ENCODE measurements at regions not wholly inside any gene's neighbourhood (a gene's known extent, or its start where the extent isn't known, plus 50 kb on each side); places are given as distances from the start of the nearest gene placed in this dataset.

DNA sequence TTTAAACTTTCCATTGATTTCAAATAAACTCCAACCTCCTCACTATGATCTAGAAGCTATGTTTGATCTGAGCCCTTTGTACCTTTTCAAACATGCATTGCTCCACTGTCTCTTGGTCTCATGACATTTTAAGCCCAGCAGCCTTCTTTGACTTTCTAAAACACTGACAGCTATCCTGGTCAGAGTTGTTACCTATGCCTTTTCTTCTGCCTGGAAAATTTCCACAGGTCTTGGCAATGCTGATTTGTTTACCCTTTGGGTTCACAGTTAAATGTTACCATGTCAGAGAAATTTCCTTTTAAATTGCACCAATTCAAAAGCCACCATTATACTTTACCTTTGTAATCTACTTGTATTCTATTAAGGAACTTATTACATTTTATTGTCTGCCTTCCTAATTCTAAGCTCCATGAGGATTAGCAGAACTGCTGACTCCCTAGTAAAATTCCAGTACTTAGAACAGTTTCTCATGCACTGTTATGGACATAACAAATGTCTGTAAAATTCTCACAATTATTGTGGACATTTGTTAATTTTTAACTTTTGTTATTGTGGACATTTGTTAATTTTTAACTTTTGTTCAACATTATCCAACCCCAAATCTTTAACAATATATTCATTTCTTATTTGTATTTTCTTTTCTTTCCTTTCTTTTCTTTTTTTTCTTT lies 1064.4 kb downstream of the NCAM2 start:
- no peak for TF ChIP-seq SIN3A (IDR thresholded peaks at IDR 0.05; ENCODE audit: borderline replicate concordance, insufficient read depth, low read depth, low read length)
- TF ChIP-seq TCF7L2 (IDR thresholded peaks at IDR 0.05; ENCODE audit: low read depth, low read length): no peak
- TF ChIP-seq, protein P1, sequence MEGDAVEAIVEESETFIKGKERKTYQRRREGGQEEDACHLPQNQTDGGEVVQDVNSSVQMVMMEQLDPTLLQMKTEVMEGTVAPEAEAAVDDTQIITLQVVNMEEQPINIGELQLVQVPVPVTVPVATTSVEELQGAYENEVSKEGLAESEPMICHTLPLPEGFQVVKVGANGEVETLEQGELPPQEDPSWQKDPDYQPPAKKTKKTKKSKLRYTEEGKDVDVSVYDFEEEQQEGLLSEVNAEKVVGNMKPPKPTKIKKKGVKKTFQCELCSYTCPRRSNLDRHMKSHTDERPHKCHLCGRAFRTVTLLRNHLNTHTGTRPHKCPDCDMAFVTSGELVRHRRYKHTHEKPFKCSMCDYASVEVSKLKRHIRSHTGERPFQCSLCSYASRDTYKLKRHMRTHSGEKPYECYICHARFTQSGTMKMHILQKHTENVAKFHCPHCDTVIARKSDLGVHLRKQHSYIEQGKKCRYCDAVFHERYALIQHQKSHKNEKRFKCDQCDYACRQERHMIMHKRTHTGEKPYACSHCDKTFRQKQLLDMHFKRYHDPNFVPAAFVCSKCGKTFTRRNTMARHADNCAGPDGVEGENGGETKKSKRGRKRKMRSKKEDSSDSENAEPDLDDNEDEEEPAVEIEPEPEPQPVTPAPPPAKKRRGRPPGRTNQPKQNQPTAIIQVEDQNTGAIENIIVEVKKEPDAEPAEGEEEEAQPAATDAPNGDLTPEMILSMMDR (IDR thresholded peaks at IDR 0.05): no peak
- no peak for TF ChIP-seq POLR2AphosphoS5 (IDR thresholded peaks at IDR 0.05; ENCODE audit: low read depth, low read length)
- no TSS peak for BruUV-seq (replicated peaks)

DNA sequence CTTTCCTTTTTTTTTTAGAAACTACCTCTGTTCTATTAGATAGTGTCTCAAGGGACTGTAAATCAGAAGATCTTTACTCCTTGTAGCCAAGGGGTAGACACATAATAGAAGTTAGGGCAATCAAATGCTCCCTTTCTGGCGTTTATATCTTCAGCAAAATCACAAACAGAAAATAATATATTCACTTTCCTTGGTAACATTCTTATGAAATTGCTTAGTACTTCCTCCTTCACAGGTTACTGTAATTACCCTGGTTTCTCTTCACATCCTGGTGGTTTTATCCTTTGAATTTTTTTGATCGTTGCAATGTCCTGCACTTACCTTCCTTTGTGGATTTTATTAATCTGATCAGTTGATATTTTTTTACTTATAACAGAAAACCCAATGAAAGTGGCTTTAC lies 1064.9 kb downstream of the NCAM2 start:
- intact Hi-C loops (cut with micrococcal nuclease; ENCODE audit: unreplicated experiment): no loop called here
- Histone ChIP-seq H3K9me3 (ENCODE audit: control insufficient read depth, insufficient read depth, low read depth, low read length) (no peaks in the 10 kb centered on the region), H3K4me1 (ENCODE audit: control insufficient read depth, insufficient read depth, low read length) (no peaks in the 10 kb centered on the region), H3K36me3 (ENCODE audit: control insufficient read depth, insufficient read depth, low read length) (no peaks in the 10 kb centered on the region), H3K27ac (ENCODE audit: low read length) (no peak overlapping the region), H3K4me3 (ENCODE audit: low read depth in 2 of 2, low read length in 2 of 2) (no peak overlapping the region), H3K27me3 (ENCODE audit: control insufficient read depth, insufficient read depth, low read length) (no peaks in the 10 kb centered on the region)
- BruUV-seq (replicated peaks): no TSS peak
- ATAC-seq: no peak
- in situ Hi-C loops (cut with HindIII; ENCODE audit: low pct_unique_long_range_greater_than_20kb, low sequenced_read_pairs): no loop called here
- CTCF ChIA-PET: no interaction called here
- TF ChIP-seq TCF7L2 (IDR thresholded peaks at IDR 0.05; ENCODE audit: low read depth, low read length) (no peak), POLR2AphosphoS5 (IDR thresholded peaks at IDR 0.05; ENCODE audit: low read depth, low read length) (no peak), SIN3A (IDR thresholded peaks at IDR 0.05; ENCODE audit: borderline replicate concordance, insufficient read depth, low read depth, low read length) (no peak)
- TF ChIP-seq, protein P2, sequence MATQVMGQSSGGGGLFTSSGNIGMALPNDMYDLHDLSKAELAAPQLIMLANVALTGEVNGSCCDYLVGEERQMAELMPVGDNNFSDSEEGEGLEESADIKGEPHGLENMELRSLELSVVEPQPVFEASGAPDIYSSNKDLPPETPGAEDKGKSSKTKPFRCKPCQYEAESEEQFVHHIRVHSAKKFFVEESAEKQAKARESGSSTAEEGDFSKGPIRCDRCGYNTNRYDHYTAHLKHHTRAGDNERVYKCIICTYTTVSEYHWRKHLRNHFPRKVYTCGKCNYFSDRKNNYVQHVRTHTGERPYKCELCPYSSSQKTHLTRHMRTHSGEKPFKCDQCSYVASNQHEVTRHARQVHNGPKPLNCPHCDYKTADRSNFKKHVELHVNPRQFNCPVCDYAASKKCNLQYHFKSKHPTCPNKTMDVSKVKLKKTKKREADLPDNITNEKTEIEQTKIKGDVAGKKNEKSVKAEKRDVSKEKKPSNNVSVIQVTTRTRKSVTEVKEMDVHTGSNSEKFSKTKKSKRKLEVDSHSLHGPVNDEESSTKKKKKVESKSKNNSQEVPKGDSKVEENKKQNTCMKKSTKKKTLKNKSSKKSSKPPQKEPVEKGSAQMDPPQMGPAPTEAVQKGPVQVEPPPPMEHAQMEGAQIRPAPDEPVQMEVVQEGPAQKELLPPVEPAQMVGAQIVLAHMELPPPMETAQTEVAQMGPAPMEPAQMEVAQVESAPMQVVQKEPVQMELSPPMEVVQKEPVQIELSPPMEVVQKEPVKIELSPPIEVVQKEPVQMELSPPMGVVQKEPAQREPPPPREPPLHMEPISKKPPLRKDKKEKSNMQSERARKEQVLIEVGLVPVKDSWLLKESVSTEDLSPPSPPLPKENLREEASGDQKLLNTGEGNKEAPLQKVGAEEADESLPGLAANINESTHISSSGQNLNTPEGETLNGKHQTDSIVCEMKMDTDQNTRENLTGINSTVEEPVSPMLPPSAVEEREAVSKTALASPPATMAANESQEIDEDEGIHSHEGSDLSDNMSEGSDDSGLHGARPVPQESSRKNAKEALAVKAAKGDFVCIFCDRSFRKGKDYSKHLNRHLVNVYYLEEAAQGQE (IDR thresholded peaks at IDR 0.05; ENCODE audit: insufficient read depth in 1 of 2, low read depth in 2 of 2, low read length in 1 of 2): no peak
- TF ChIP-seq, protein P1 (IDR thresholded peaks at IDR 0.05): no peak
- DNase-seq (ENCODE audit: low read depth, low spot score): no peak
- POLR2A ChIA-PET: no interaction called here

More for the DNA sequence above, 1064.4 kb downstream of the NCAM2 start:
- ChIA-PET POLR2A (no interaction called here), CTCF (no interaction called here)
- Histone ChIP-seq H3K4me1 (ENCODE audit: control insufficient read depth, insufficient read depth, low read length) (no peaks in the 10 kb centered on the region), H3K4me3 (ENCODE audit: low read depth in 2 of 2, low read length in 2 of 2) (no peak overlapping the region), H3K9me3 (ENCODE audit: control insufficient read depth, insufficient read depth, low read depth, low read length) (no peaks in the 10 kb centered on the region), H3K27ac (ENCODE audit: low read length) (no peak overlapping the region), H3K36me3 (ENCODE audit: control insufficient read depth, insufficient read depth, low read length) (no peaks in the 10 kb centered on the region), H3K27me3 (ENCODE audit: control insufficient read depth, insufficient read depth, low read length) (no peaks in the 10 kb centered on the region)
- in situ Hi-C loops (cut with HindIII; ENCODE audit: low pct_unique_long_range_greater_than_20kb, low sequenced_read_pairs) (no loop called here), intact Hi-C loops (cut with micrococcal nuclease; ENCODE audit: unreplicated experiment) (no loop called here)
- no peak for ATAC-seq
- DNase-seq (ENCODE audit: low read depth, low spot score): no peak

Data from Panc1 (cell line).